ENCODE measurements at regions not wholly inside any gene's neighbourhood (a gene's known extent, or its start where the extent isn't known, plus 50 kb on each side); places are given as distances from the start of the nearest gene placed in this dataset.

DNA sequence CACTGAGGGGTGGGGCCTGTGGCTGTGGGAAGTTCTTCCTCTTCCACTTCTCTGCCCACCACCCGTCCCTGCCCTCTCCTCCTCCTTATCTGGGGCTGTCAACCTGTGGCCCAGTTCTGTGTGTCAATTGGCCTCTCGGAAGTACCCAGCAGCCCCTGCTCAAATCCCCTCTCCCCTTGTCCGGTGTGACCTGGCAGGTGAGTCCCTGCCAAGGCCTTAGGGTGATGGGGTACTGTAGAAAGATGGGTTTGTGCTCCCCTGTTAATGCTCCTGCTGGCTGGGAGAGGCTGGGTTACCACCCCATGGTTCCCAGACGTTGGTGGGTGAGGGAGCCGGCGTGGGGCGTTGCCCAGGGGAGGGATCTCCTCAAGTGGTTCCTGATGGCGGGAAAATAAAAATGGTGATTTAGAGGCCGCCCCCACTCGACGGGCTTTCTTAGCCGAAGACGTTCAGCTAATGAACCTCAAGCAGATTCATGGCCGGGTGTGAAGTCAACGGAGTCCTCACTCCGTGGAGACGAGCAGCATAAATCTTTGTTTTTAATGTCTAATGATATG lies 141.2 kb downstream of the URI1 start:
- no peak for DNase-seq

DNA sequence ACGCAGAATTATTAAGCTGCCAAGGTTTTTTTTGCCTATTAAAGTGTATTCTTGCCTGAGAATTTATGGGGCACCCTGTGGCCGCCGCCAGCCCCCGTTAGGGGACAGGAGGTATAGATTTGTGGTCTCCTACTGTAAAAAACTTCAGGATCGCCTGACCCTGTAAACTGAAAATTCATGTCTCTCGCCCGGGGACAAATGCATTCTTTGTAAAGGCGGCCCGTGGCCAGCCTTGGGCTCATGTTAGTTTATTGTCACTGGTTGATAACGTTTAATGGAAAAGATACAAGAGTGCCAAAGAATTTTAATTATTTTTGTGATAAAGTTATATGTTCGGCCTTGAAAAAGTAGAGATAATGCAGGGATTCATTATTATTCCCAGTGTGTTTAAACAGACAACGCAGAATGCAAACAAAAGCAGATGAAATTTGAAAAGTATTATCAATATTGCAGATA lies 141.7 kb downstream of the URI1 start:
- no peak for DNase-seq

GRCh38 chr19:30084390-30084819 lies 142.4 kb downstream of the URI1 start:
- DNase-seq, result no peak

GRCh38 chr19:30085394-30085793 lies 143.4 kb downstream of the URI1 start:
- DNase-seq, result no peak

GRCh38 chr19:30086220-30086619 lies 144.2 kb downstream of the URI1 start:
- DNase-seq, result no peak

DNA sequence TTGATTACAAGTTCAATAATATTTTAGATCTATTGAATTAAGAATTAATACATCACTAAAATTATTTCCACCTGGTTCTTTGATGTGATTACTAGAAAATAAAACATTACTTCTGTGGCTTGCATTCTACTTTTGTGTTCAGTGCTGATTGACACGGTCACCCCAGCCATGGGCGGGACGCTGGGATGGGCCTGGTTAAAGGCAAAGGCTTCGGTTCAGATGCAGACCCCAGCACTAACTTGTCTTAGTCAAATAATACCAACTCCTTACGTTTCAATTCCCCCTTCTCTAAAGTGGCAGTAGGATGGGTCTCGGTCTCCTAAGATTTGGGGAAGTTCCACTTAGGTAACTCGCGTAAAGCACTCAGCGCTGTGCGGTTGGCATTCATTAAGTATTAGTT lies 144.9 kb downstream of the URI1 start:
- no peak for DNase-seq

- DNase-seq, result no peak
Observed at GRCh38 chr19:30087381-30088138, 145.5 kb downstream of the URI1 start.

- DNase-seq, result no peak
Observed at GRCh38 chr19:30088567-30088966, 146.5 kb downstream of the URI1 start.

DNA sequence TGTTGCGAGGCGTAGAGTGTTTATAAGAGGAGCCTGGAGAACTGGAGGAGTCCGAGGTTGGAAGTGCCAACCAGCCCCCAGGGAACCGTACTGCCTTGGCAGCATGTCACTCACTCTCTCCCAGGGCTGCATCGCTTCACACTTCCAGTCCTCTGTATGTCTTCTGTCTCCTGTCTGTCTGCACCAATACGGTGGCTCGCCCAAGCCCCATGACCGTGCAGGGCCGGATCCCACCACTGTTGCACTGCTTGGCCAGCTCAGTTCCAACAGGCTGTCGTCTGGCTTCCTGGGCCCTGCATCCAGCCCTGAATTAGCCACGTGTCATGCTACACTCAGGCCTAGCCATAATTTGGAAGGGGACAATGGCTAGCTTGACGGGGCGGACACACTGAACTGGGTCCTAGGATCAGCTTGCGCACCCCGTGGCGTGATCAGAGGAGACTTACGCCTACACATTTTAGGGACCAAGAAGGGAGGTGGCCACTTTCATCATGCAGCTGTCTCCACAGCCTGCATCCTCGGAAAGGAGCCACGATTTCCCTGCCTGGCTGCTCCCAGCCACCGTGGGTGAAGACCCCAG lies 147.1 kb downstream of the URI1 start:
- no peak for DNase-seq

DNA sequence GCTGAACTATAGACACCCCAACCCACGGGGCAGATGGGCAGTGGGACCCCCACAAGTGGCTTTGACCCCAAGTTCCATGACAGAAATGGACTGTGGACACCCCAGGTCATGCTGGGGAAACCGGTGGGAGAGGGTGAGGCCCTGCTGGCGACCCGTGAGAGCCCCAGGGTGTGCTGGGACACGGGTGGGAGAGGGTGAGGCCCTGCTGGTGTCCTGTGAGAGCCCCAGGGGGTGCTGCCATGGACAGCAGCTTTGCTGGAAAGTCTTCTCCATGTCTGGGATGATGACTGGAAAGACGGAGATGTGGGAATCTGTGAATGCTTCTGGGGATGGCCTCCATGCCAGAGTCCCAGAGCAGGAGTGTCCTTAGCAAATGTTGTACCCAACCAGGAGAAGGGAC lies 148.4 kb downstream of the URI1 start:
- DNase-seq, result no peak

DNA sequence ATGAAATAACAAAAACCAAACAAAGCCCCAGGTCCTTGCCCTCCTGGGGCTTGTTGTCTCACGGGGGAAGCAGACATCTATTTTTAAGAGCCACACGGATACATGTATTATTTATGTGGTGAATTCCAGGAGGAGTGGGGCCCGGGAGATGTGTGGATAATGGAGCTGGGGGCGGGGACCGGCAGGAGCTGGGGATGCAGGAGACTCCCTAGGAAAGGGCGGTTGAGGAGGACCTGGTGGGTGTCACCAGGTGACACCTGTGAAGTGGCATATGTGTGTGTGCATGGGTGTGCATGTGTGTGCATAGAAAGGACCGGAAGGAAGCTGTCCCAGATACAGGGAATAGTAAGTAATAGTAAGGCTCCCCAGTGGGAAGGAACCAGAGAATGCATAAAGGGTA lies 148.9 kb downstream of the URI1 start:
- DNase-seq, result no peak

DNA sequence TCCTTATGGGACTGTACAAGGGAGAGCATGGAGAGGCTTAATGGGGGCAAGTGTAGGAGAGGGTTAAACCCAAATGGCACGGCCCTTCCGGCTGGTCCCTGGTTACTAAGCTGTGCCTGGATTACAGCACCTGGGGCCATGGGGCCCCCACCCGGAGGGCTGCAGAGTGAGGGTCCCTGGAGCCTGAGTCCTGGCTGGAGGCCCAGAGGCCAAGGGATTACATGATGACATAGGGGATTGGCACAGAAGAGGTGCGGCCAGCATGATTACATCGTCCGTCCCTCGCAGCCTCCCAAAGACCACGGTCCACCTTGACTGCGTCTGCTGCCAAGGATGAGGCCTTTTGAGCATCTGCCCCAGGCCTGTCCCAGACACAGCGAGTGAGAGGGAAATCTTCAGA lies 149.4 kb downstream of the URI1 start:
- no peak for DNase-seq

- DNase-seq, result no peak
Observed at GRCh38 chr19:30091856-30092255, 149.8 kb downstream of the URI1 start.

- no peak for DNase-seq
Observed at GRCh38 chr19:30092721-30093569, 150.9 kb downstream of the URI1 start.

- DNase-seq, result no peak
Observed at GRCh38 chr19:30093966-30094755, 152.1 kb downstream of the URI1 start.

- DNase-seq, result no peak
Observed at GRCh38 chr19:30094756-30095140, 152.7 kb downstream of the URI1 start.

DNA sequence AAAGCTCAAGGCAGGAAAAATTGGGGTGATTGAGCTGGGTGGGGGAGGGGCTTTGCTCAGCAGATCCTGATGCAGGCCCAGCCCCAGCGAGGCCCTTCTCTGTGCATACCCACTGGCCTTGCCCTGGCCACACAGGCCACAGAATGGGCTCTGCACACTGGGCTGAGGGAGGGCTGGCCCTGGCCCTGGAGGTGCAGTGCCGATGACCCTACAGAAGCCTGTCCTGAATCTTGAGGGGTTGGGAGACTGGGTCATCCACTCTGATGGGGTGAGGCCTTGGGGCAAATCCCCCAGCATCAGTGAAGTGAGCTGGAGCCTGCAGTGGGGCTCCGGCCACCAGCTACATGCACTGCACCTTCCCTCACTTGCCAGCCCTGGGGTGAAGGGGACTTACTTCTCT lies 153.1 kb downstream of the URI1 start:
- no peak for DNase-seq

GRCh38 chr19:30096596-30097370 lies 154.7 kb downstream of the URI1 start:
- DNase-seq, result no peak

GRCh38 chr19:30097746-30098280 lies 155.8 kb downstream of the URI1 start:
- DNase-seq, result no peak

DNA sequence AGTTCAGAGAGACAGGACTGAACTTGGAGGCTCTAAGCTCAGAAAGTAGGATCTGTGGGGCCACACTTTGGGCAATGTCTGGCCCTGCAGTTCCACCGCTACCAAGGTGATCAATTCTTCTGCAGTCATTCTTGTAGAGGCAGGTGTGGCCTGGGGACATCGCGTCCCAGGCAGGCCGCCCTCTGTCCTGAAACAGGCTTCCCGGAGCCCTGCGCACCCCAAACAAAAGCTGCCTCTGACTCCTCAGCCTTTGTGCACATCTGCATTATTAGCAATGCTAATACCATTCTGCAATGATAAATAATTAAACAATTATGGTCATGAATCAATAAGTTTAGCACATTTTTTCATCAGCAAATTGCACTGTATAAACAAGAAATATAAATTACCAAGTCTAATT lies 160.2 kb downstream of the URI1 start:
- no peak for DNase-seq

DNA sequence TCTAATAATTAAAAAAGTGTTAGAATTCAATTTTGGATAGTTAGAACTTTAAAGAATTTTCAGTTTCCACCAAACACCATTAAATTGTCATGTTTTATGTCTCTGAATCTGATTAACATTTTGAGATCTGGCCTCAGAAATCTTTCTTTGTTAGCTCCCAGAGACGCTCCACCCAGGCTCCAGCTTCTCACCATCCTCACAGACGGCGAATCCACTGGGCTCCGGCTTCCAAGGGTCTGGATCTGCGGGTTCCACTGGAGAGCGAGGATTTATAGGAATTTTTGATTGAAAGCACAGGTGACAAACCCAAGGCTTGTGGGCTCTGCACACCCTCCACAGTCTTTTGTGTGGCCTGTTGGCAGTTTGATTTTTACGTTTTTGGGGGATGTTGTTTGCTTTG lies 160.6 kb downstream of the URI1 start:
- DNase-seq, result no peak

- no peak for DNase-seq
Observed at GRCh38 chr19:30103981-30104380, 161.9 kb downstream of the URI1 start.
